Smooth muscle cell of the brain vasculature (primary cell): ENCODE measurements at regions not wholly inside any gene's neighbourhood (a gene's known extent, or its start where the extent isn't known, plus 50 kb on each side); places are given as distances from the start of the nearest gene placed in this dataset.
"Not testable (repeated sequence)": the region's sequence is repeated elsewhere in the genome, so short reads cannot be mapped to it uniquely, and the experiment has no call there.

Experiments
- DNase-seq: peaks from one replicate; pipeline ENCODE4 v3.0.0-alpha.2; 2012; ENCODE audit warnings: low read depth, low spot score

DNA sequence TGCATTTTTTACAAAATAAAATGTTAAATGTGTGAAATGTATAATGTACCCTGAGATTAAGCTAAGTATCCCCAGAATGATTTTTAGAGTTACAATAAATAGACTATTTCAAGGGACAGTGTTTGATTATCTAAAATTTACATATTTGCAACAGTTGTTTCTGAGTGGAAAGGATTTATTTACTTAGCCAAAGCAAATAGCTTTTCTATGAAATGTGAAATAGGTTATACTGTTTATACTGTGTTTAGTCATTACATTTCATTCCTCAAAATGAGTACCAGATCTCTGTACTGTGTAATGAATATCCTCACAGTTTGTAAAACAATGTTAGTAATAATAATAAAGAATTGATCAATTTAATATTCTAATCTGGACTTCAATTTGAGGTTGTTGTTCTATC is 1019.0 kb downstream of the NR2F1-AS1 start:
- no peak for DNase-seq

DNA sequence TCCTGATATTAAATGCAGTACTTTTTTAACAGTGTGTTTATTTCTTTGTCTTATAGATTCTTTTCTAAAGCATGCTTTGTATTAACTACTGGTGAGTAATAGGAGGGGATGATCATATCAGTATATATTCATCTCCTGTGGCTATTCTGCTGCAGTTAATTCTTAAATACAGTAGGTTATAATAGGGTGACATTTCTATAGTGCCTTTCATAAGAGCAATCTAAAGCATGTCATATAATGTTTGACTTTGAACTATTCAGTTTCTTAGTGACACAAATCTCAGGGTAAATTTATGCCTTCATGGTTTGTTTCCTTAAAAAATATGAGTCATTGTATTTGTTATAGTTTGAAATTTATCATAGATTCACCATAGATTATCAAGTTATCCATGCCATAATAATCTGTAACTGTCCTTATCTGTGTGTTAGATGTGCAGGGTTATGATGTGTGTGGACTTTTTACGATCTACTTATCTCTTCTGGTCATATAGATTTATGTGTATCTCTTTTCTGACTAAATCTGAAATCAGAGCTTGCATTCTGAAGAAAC is 1019.5 kb downstream of the NR2F1-AS1 start:
- DNase-seq = no peak

DNA sequence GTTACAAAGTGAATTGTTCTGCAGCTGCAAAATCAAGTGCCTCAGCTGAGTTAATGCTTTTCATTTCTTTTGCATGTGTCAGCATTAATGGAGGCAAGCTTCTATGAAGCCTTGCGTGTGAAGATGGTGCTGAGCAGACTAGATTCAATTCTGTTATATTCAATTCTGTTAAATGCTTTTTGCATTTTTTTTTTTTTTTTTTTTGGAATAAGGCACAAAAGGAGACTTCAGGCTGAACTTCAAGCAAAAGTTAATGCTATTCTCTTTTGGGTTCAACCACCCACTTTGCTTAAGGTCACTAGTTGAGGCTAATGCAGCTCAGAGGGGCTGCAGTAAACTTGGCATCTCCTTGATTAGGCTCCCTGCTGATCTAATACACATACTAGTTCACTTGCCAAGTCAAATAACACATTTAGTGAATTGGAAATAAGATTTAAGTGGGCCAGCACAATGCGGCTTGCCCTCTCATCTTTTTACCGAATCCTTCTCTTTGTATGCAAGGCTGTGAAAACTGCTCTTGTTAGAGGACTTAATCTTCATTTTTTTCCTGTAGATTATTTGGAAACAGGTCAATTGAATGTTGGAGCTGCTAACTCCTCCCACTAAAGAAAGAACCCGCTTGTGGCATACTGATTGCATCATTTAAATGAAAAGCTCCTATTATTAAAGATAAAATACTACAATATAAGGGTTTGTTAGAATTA is 1020.2 kb downstream of the NR2F1-AS1 start:
- DNase-seq = no peak

DNA sequence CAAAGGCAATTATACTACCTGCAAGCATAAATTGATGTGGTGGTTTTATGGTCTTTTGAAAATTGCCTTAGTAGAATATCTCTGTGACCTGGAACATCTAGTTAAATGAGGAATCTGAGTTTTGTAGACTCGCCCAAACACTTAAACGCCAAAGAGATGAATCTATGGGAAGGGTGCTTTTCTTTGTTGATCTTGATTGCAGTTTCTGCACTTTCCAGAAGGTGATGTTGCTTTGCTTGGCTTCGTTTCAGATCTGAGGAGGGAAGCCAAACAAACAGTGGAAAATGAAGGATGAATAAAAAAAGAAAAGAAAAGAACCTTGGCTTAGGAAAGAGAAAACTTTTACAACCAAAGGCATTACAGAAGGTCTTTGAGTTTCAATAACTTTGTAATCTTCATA is 1021.2 kb downstream of the NR2F1-AS1 start:
- DNase-seq = no peak

DNA sequence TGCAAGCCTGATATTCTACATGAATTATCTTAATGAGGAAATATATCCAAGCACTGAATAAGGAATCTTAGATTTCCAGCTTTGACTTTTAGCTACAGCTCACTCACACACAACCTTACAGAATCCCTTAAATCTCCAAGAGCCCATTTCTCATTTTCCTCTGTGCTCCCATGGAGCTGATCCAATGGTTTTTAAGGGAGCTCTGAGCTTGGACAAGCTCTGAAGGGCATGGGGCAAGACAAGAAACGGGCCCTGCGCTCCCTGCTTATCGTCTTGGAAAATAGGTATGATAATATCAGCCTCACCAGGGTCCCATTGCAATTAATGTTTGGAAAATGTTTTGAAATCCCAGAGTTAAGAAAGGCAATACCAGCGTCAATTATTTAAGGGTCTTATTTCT is 1021.7 kb downstream of the NR2F1-AS1 start:
- DNase-seq = no peak

DNA sequence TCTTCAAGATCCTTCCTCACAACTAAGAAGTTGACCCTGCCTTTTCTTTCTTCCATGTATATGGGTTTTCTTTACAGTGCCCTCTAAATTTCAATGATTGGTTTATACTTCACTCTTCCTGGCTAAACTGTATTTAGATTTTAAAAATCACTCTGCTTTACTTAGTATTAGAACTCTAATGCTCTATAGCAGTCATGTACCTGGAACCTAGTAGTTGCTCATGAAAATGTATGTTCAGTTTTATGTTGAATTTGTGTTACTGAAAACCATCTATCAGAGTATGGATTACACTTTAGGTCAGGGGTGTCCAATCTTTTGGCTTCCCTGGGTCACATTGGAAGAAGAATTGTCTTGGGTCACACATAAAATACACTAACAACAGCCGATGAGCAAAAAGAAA is 1024.3 kb downstream of the NR2F1-AS1 start:
- no peak for DNase-seq

DNA sequence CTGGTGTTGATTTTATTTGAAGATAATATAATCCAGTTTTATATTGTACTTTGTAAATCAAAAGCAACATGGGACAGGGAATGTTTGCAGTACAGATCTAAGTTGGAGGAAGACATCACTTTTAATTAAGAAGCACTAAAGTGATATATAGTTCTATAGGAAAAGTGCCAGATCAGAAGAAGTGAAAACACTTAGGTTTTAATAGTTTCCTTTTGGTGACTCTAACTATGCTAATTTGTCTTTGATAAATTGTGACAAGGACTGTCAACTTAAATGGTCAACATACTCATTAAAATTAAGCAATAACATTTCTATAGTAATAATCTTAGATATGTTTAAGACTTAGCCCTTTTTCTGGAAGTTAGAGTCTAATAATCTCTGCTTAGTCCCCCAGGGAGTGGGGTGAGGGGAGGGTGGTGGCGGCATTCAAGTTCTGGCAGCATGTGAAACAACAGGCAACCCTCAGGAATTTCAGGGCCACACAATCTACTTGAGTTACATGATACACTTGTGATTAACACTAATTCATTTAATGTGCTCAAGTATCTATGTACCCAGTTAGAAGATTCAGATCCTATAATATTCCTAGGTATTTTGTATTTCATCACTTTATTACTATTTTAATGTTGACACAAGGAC is 1026.5 kb downstream of the NR2F1-AS1 start:
- no peak for DNase-seq

DNA sequence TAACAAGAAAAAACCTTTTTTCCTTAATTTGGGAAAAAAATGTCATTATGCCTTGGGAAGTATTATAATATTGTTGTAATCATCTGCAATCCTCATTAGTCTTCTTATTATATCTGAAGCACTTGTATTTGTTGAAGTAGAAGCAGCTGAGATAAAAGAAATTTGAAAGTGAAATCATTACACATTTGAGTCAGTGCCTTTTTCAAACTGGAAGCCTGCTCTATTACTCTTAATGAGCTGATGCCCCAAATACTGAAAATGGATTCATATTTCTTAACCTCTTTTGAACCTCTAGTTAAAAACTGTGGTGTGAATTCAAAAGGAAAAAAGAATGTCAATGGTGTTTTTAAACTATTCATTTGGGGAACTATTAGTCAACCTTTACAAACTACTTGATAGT is 1027.7 kb downstream of the NR2F1-AS1 start:
- no peak for DNase-seq

DNA sequence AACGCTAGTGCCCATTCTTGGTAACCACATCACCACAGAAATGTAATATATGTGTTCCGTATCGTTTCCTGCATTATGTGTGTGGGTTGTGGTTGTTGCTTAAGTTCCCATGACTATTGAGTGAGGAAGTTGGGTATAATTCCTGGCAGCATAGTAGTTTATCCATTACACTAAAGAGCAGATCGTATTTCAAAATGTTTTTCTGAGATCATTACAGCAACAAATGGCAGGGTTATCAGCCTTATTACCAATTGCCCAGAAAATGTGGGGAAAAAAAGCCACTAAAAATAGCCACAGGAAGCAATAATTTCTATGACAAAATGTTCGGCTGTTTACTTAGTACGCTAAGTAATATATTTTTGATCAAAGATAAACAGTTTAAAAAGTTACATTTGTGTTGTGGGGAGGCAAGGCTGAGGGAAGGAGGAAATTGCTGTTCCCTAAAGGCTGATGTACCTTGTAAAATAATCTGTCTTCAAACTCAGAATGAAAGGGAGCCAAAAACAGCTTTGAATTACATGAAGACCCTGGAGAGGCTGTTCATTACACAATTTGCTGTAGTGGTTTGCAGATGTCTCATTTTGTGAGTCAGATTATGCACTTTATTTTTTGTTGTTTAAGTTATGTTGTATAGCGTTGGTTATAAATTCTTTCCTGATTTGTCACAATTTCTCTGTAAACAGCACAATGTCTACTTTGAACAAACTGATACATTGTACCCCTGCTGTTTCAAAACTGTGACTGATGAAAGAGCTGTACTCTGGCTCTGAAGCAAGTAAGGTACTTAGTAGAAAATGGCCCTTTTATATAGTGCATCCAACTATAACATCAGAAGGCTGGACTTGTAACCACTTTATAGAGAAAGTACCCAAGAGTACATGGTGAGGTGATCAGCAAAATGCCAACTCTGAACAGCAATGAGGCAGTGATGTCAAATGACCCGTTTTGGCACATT is 1028.5 kb downstream of the NR2F1-AS1 start:
- peak; percentile 83 for DNase-seq

DNA sequence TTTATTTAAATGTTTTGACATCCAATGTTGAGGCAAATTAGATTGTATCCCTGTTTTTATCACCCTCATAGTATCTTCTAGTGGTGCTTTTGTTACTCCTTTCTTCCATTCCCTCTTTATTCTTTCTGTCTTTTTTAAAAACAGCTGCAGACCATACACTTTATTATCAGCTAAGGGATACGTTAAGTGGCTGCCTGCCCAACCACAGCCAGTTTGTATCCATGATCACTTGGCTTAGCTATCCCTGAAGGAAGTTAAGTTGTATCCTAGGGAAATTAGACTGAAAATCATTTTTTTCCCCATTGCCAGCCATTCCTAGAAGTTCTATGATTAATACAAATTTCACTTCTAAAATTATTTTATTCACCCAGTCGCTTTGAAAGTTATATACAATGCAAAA is 1032.7 kb downstream of the NR2F1-AS1 start:
- no peak for DNase-seq

DNA sequence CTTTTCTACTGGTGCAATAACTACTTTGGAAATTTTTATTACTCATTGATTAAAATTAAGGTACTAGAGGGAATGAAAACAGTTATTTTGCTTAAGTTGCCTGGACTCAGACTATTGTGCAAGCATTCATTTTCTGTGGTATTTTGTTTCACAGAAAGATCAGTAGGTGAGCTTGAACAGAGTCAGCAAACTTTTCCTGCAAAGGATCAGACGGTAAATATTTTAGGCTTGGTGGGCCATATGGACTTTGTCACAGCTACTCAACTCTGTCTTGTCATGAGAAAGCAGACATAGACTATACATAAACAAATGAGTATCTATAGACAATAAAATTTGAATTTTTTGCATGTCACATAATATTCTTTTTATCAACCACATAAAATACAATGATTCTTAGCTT is 1036.4 kb downstream of the NR2F1-AS1 start:
- no peak for DNase-seq

DNA sequence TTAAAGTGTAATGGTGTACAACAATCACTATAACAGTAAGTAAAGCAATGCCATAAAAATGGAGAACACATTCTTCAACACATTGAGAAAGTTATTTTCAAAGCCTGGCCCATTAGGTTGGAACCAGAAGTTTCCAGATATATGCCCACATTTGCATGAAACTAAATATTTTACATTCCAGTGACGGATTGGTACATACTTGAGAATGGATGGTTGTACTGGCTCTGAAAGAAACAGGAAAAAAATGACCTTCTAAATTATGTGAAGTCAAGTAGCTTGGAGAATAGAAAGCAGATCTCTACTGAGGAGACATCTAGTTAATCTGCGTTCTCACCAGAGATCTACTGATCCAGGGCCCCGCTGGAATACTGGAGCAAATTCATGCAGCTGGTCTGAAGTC is 1037.0 kb downstream of the NR2F1-AS1 start:
- no peak for DNase-seq

DNA sequence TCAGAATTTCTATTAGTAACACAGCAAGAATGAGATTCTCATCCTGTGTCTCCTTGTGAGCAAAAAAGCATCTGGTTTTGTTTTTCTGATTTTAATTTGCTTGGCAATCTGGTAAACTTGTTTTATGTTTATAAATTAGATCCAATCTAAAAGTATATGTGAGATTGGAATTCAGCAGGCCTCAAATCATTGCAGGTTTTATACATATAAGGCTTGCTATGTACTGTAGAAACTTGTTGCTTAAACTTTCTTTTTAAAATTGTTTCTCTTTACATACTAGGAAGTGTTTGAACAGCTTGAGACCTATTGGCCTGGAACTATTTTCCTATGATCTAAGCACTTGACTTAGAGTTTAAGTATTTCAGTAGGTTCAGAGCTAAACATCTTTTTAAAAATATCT is 1037.8 kb downstream of the NR2F1-AS1 start:
- DNase-seq = no peak

DNA sequence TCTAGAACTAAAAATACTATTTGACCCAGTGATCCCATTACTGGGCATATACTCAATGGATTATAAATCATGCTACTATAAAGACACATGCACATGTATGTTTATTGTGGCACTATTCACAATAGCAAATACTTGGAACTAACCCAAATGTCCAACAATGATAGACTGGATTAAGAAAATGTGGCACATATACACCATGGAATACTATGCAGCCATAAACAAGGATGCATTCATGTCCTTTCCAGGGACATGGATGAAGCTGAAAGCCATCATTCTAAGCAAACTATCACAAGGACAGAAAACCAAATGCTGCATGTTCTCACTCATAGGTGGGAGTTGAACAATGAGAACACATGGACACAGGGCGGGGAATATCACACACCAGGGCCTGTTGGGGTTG is 1039.0 kb downstream of the NR2F1-AS1 start:
- DNase-seq = not testable (repeated sequence)

DNA sequence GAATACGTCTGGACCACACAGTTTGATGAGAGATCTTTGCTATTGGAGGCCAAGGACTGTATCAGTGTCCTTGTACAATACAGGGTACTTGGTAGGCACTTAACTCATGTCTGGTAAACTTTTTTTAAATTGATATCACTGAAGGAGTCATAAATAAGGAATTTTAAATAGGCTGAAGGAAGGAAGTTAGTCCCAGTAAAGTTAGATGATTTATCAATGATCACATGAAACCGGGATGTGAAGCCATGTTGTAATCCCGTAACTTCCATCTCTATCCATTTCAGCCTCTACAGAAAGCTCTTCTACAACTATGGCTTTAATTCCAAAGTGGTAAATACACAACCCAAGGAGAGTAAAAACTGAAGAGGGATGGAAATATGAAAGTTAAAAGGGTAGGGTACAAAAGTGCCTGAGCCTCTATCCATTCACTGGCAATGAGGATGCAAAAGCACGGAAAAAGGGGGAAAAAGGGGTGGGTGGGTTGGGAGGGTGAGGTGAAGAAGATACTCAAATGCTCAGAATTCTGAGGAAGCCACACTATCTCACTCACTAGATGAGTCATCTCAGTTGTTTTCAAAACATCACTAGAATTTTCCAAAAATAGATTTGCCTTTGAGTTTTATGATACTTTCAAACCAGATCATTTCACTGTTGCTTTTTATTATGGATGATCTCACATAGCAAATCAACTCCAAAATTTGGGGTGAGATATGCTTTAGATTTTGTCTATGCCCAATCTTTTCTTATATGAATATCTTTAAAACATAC is 1053.5 kb downstream of the NR2F1-AS1 start:
- no peak for DNase-seq

DNA sequence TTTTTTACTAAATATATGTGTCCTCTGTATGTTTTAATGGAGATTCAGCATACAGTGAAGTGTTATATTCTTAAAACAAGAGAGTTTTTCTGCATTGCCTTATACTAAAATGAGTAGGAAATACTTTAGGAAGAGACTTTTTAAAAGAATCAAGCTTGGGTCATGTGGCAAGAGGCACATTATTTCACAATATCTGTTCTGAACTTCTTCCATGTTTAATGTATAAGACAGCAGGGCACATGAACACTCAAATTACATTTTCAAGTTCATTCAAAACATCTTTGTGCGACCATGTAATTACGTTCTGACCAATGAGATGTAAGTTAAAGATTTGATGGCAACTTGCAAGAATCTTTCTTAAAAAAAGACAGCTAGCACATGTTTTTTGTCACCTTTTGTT is 1055.9 kb downstream of the NR2F1-AS1 start:
- no peak for DNase-seq

DNA sequence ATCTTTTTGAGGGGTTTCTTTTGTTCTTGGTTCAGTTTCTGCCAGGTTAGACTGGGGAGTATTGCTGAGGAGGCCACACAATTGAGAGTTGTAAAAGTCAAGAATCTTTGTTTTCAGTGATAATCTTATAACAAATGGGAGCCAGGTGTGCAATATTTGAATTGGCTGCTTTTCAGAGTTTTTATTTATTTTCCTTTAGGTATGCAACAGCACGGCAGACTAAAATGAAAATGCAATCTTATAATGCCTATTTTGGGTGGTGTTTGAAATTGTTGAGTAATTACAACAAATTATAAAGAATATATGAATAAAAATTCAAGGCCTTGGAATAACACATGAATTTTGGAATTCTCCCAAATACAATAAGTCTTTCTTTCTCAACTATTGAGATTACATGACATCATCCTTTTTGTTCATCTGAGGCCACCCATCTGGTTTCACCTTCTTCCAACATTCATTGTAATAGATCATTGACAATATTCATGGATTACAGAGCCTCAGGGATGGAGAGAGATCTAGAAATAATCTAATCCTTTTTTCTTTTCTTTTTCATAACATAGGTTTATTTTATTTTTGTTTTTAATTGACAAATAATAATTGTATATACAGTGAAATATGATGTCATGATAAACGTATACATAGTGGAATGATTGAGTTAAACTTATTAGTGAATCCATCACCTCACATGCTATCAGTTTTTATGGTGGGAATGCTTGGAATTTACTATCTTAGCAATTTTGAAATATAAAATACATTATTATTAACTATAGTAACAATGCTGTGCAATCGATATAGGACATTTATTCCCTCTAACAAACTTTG is 1061.0 kb downstream of the NR2F1-AS1 start:
- no peak for DNase-seq

DNA sequence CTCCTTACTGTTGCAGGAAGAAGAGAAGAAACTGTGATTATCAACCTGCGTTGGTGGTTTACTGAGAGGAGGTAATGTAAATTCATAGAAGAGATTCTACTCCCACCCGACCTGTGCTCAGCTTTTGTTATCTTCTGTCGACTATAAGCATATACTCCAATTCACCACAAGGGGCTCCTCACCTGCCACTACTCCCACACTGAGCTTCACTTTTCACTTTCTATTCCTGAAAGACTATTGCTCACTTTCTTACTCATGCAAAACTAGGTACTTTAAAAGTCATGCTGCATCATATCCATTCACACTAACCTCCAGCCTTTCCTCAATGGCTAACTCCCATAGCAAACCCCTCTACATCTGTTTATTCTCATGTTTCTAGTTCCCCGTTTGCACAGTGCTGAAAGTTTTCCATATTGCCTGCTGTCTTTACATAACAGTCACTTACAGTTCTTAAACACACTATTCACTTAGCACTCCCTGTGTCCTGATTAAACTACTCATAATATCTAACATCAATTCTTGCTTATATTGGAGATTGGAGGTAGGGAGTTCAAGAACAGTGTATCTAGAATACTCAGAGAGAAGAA is 1062.6 kb downstream of the NR2F1-AS1 start:
- no peak for DNase-seq

DNA sequence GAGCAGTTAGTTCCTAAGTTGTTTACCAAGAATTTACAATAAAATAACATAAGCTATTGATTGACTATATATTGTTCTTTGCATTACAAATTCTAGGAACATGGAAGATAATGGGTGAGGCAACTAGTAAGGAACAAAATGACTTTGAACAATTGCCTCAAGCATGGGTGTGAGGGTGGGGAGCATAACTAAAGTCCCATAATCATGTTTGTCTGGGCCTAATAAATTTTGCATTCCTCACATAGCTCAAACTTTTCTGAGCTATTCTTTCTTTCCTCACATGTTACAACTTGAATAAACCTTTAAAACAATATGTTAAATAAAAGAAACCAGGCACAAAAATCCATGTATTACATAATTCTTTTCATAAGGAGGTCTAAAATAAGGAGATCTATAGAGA is 1066.1 kb downstream of the NR2F1-AS1 start:
- no peak for DNase-seq

DNA sequence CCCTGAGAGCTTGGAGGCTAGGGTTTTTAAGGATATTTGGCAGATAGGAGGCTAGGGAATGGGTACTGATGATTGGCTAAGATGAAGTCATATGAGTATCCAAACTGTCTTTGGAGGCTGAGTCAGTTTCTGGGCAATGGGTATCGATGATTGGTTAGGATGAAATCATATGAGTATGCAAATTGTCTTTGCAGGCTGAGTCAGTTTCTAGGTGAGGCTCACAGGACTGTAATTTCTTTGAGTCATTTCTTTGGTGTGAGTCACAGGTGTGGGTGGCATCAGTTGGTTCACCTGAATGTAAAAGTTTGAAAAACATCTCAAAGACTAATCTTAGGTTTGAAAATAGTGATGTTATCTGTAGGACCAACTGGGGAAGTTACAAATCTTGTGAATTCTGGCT is 1068.0 kb downstream of the NR2F1-AS1 start:
- DNase-seq = no peak
